ENCODE measurements at regions not wholly inside any gene's neighbourhood (a gene's known extent, or its start where the extent isn't known, plus 50 kb on each side); places are given as distances from the start of the nearest gene placed in this dataset.

GRCh38 chr22:46067159-46068111 lies 82.9 kb upstream of the PPARA start:
- DNase-seq = peak; percentile 75

- no peak for DNase-seq
Measured at GRCh38 chr22:46068181-46068592, 82.1 kb upstream of the PPARA start.

- peak; percentile 75 for DNase-seq
Measured at GRCh38 chr22:46068593-46069491, 81.5 kb upstream of the PPARA start.

- peak; percentile 84 for DNase-seq
Measured at GRCh38 chr22:46069521-46070214, 80.7 kb upstream of the PPARA start.

GRCh38 chr22:46070215-46070802 lies 80.0 kb upstream of the PPARA start:
- no peak for DNase-seq

GRCh38 chr22:46070803-46071450 lies 79.4 kb upstream of the PPARA start:
- peak; percentile 74 for DNase-seq

GRCh38 chr22:46071451-46072109 lies 78.7 kb upstream of the PPARA start:
- DNase-seq = peak; percentile 76

- DNase-seq = peak; percentile 79
Measured at GRCh38 chr22:46072110-46072881, 78.0 kb upstream of the PPARA start.

- peak; percentile 61 for DNase-seq
Measured at GRCh38 chr22:46072981-46073682, 77.2 kb upstream of the PPARA start.

- peak; percentile 57 for DNase-seq
Measured at GRCh38 chr22:46073683-46074504, 76.4 kb upstream of the PPARA start.

GRCh38 chr22:46074771-46075551 lies 75.4 kb upstream of the PPARA start:
- DNase-seq = no peak

GRCh38 chr22:46075764-46076531 lies 74.4 kb upstream of the PPARA start:
- no peak for DNase-seq

- DNase-seq = no peak
Measured at GRCh38 chr22:46076651-46077339, 73.5 kb upstream of the PPARA start.

- DNase-seq = no peak
Measured at GRCh38 chr22:46077669-46078099, 72.6 kb upstream of the PPARA start.

- DNase-seq = no peak
Measured at GRCh38 chr22:46078241-46079092, 71.9 kb upstream of the PPARA start.
